HepG2 (cell line): ENCODE measurements at regions not wholly inside any gene's neighbourhood (a gene's known extent, or its start where the extent isn't known, plus 50 kb on each side); places are given as distances from the start of the nearest gene placed in this dataset.

Experiments
- BRCA1 ChIP-seq: sonication (generic); formaldehyde crosslinking; IDR thresholded peaks from 2 replicates; pipeline ENCODE4 v1.4.0; 2020; ENCODE audit warnings: missing genetic modification reagents
- JUND ChIP-seq: sonication (generic); formaldehyde crosslinking; IDR thresholded peaks from 2 replicates; pipeline ENCODE4 v1.8.0; 2022; ENCODE audit warnings: mild to moderate bottlenecking, missing genetic modification reagents
- MLXIP ChIP-seq: sonication (generic); formaldehyde crosslinking; IDR thresholded peaks from 2 replicates; pipeline ENCODE4 v1.9.0; 2021; ENCODE audit warnings: missing genetic modification reagents, borderline replicate concordance
- POLR2A ChIP-seq, 2 experiments: IDR thresholded peaks; 2 replicates each; pipeline ENCODE4 v1.6.1; 2011; ENCODE audit warnings: low read depth in 2 of 2, low read length in 2 of 2, mild to moderate bottlenecking in 1 of 2, moderate library complexity in 1 of 2; ENCODE audit not compliant: insufficient read depth in 1 of 2
- POLR2AphosphoS5 ChIP-seq: IDR thresholded peaks from 2 replicates; pipeline ENCODE4 v1.6.1; 2012; ENCODE audit warnings: low read depth, low read length
- ZNF124 ChIP-seq: sonication (generic); formaldehyde crosslinking; IDR thresholded peaks from 2 replicates; pipeline ENCODE4 v1.4.0; 2020; ENCODE audit warnings: missing genetic modification reagents
- ZNF580 ChIP-seq: IDR thresholded peaks from 2 replicates; pipeline ENCODE4 v1.6.1; 2016; ENCODE audit warnings: low read depth, borderline replicate concordance
- ZNF710 ChIP-seq: sonication (generic); formaldehyde crosslinking; IDR thresholded peaks from 2 replicates; pipeline ENCODE4 v1.5.0; 2020; ENCODE audit warnings: mild to moderate bottlenecking, missing genetic modification reagents, borderline replicate concordance

- TF ChIP-seq ZNF710 (CRISPR knock-in tag) (no peak), POLR2A (IDR thresholded peaks at IDR 0.05; ENCODE audit: insufficient read depth in 1 of 2, low read depth in 2 of 2, low read length in 2 of 2) (no peak), JUND (CRISPR knock-in tag) (no peak), ZNF124 (CRISPR knock-in tag) (no peak), ZNF580 (no peak), MLXIP (CRISPR knock-in tag) (no peak), POLR2AphosphoS5 (no peak), BRCA1 (CRISPR knock-in tag) (no peak)
Measured at GRCh38 chr13:31681133-31681532, 58.2 kb upstream of the RXFP2 start.
